SK-N-MC (cell line): ENCODE measurements at regions not wholly inside any gene's neighbourhood (a gene's known extent, or its start where the extent isn't known, plus 50 kb on each side); places are given as distances from the start of the nearest gene placed in this dataset.

Source experiments
- EZH2 ChIP-seq: fragments of 200-600 bp; sonication (generic); IDR thresholded peaks from one replicate; pipeline ENCODE4 v1.6.1; 2017; ENCODE audit warnings: antibody characterized with exemption
- POLR2AphosphoS5 ChIP-seq: IDR thresholded peaks from 2 replicates; pipeline ENCODE4 v1.6.1; 2012; ENCODE audit warnings: mild to moderate bottlenecking, low read depth, low read length, borderline replicate concordance

- no peak for TF ChIP-seq POLR2AphosphoS5
- TF ChIP-seq EZH2, result no peak
Observed at GRCh38 chr1:220348211-220348610, 76.0 kb upstream of the RAB3GAP2 start.
